ENCODE measurements at regions not wholly inside any gene's neighbourhood (a gene's known extent, or its start where the extent isn't known, plus 50 kb on each side); places are given as distances from the start of the nearest gene placed in this dataset.

- H3K27ac Mint-ChIP-seq = no peak overlapping the region
- H3K4me3 Mint-ChIP-seq = no peak overlapping the region
- H3K36me3 Mint-ChIP-seq (ENCODE audit: low read depth) = no peaks in the 10 kb centered on the region
- no peak for DNase-seq
- H3K4me1 Mint-ChIP-seq = peaks cover 4% of the 10 kb centered on the region
- peaks cover 3% of the 10 kb centered on the region for H3K9me3 Mint-ChIP-seq
- peaks cover 5% of the 10 kb centered on the region for H3K27me3 Mint-ChIP-seq (ENCODE audit: low read depth, poor library complexity)
- no peak for TF ChIP-seq CTCF (IDR thresholded peaks at IDR 0.05)
Measured at GRCh38 chr2:222034058-222034457, 264.7 kb downstream of the PAX3 start.

- Mint-ChIP-seq H3K36me3 (ENCODE audit: low read depth) (no peaks in the 10 kb centered on the region), H3K4me1 (peaks cover 4% of the 10 kb centered on the region), H3K9me3 (peaks cover 8% of the 10 kb centered on the region), H3K4me3 (no peak overlapping the region), H3K27me3 (ENCODE audit: low read depth, poor library complexity) (peaks cover 5% of the 10 kb centered on the region), H3K27ac (no peak overlapping the region)
- DNase-seq = no peak
- TF ChIP-seq CTCF (IDR thresholded peaks at IDR 0.05) = no peak
Measured at GRCh38 chr2:222033541-222033940, 265.3 kb downstream of the PAX3 start.

GRCh38 chr2:222025881-222026271 is 272.9 kb downstream of the PAX3 start:
- H3K36me3 Mint-ChIP-seq (ENCODE audit: low read depth) = no peaks in the 10 kb centered on the region
- peaks cover 10% of the 10 kb centered on the region for H3K9me3 Mint-ChIP-seq
- no peak overlapping the region for H3K4me3 Mint-ChIP-seq
- H3K27me3 Mint-ChIP-seq (ENCODE audit: low read depth, poor library complexity) = peaks cover 29% of the 10 kb centered on the region
- no peak for TF ChIP-seq CTCF (IDR thresholded peaks at IDR 0.05)
- no peak overlapping the region for H3K27ac Mint-ChIP-seq
- DNase-seq = no peak
- H3K4me1 Mint-ChIP-seq = peaks cover 19% of the 10 kb centered on the region

GRCh38 chr2:222024932-222025880 is 273.6 kb downstream of the PAX3 start:
- Mint-ChIP-seq H3K4me3 (peak overlapping the region; percentile 38), H3K9me3 (peaks cover 10% of the 10 kb centered on the region), H3K27ac (no peak overlapping the region), H3K27me3 (ENCODE audit: low read depth, poor library complexity) (peaks cover 35% of the 10 kb centered on the region), H3K4me1 (peaks cover 18% of the 10 kb centered on the region), H3K36me3 (ENCODE audit: low read depth) (no peaks in the 10 kb centered on the region)
- peak; percentile 8 for DNase-seq
- peak; percentile 82 for TF ChIP-seq CTCF (IDR thresholded peaks at IDR 0.05)

GRCh38 chr2:222017252-222017850 is 281.4 kb downstream of the PAX3 start:
- no peak for DNase-seq
- no peak for TF ChIP-seq CTCF (IDR thresholded peaks at IDR 0.05)
- no peaks in the 10 kb centered on the region for H3K36me3 Mint-ChIP-seq (ENCODE audit: low read depth)
- no peak overlapping the region for H3K4me3 Mint-ChIP-seq
- H3K9me3 Mint-ChIP-seq = peaks cover 4% of the 10 kb centered on the region
- H3K4me1 Mint-ChIP-seq = peaks cover 8% of the 10 kb centered on the region
- peaks cover 16% of the 10 kb centered on the region for H3K27me3 Mint-ChIP-seq (ENCODE audit: low read depth, poor library complexity)
- H3K27ac Mint-ChIP-seq = no peak overlapping the region
